Panc1 (cell line): ENCODE measurements at regions not wholly inside any gene's neighbourhood (a gene's known extent, or its start where the extent isn't known, plus 50 kb on each side); places are given as distances from the start of the nearest gene placed in this dataset.

Source experiments
- CTCF ChIP-seq: fragments of 450-650 bp; IDR thresholded peaks from 2 replicates; pipeline ENCODE4 v1.5.1; 2017; ENCODE audit warnings: mild to moderate bottlenecking
- POLR2AphosphoS5 ChIP-seq: IDR thresholded peaks from 2 replicates; pipeline ENCODE4 v1.6.1; 2012; ENCODE audit warnings: mild to moderate bottlenecking, low read depth, low read length, moderate library complexity
- REST ChIP-seq, 2 experiments: IDR thresholded peaks; 2 replicates each; pipeline ENCODE4 v1.6.1; 2011 to 2012; ENCODE audit warnings: low read depth in 2 of 2, control low read depth in 1 of 2, low read length in 1 of 2, mild to moderate bottlenecking in 1 of 2, moderate library complexity in 1 of 2; ENCODE audit not compliant: insufficient read depth in 1 of 2
- SIN3A ChIP-seq: IDR thresholded peaks from 2 replicates; pipeline ENCODE4 v1.6.1; 2012; ENCODE audit warnings: low read depth, mild to moderate bottlenecking, low read length, moderate library complexity, borderline replicate concordance; ENCODE audit not compliant: insufficient read depth
- TCF7L2 ChIP-seq: IDR thresholded peaks from 2 replicates; pipeline ENCODE4 v1.6.1; 2011; ENCODE audit warnings: mild to moderate bottlenecking, low read depth, low read length, inconsistent platforms

- TF ChIP-seq CTCF (no peak), REST (IDR thresholded peaks at IDR 0.05; ENCODE audit: insufficient read depth in 1 of 2, low read depth in 2 of 2, low read length in 1 of 2) (no peak), POLR2AphosphoS5 (no peak), TCF7L2 (no peak), SIN3A (no peak)
Measured at GRCh38 chr1:82179131-82179530, 378.4 kb downstream of the ADGRL2 start.
